ENCODE measurements at regions not wholly inside any gene's neighbourhood (a gene's known extent, or its start where the extent isn't known, plus 50 kb on each side); places are given as distances from the start of the nearest gene placed in this dataset.

DNA sequence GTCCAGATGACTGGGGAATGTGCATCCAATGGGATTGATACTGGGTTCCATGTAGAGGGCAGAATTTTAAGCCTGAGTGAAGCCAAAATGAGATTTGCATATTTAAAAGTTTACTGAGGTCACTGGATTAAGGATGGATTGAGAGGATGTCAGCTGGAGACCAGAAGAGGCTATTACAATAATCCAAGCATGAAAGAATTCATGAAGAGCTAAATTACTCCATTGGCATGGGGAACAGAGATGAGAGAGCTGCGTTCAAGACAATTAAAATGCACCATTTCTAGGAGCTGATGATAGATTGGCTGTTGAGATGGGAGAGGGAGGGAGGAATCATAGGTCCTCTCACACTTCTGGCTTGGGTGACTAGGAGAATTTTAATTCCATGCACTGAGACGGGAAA is 158.5 kb downstream of the JCAD start:
- TF ChIP-seq YY1 (IDR thresholded peaks at IDR 0.05; ENCODE audit: insufficient read depth, insufficient read length) (no peak), ZNF274 (IDR thresholded peaks at IDR 0.05; ENCODE audit: low read depth, low read length) (no peak)
